K562 (cell line): ENCODE measurements at regions not wholly inside any gene's neighbourhood (a gene's known extent, or its start where the extent isn't known, plus 50 kb on each side); places are given as distances from the start of the nearest gene placed in this dataset.

Experiments used
- CBX8 ChIP-seq: fragments of 200-600 bp; sonication (generic); IDR thresholded peaks from 2 replicates; pipeline ENCODE4 v1.6.1; 2012; ENCODE audit warnings: borderline replicate concordance, mixed run types, low read depth, mild to moderate bottlenecking, moderate library complexity, mixed read lengths, low read length, control low read depth, inconsistent platforms; ENCODE audit not compliant: poor library complexity, severe bottlenecking; ENCODE audit errors: extremely low read depth
- FOXA1 ChIP-seq: fragments of 450-650 bp; IDR thresholded peaks from 2 replicates; pipeline ENCODE4 v1.6.1; 2016; ENCODE audit warnings: mild to moderate bottlenecking, borderline replicate concordance
- MTA3 ChIP-seq: fragments of 450-650 bp; formaldehyde crosslinking; IDR thresholded peaks from 2 replicates; pipeline ENCODE4 v1.6.1; 2017; ENCODE audit warnings: mild to moderate bottlenecking, borderline replicate concordance
- NR2C2 ChIP-seq, 2 experiments: fragments of 200-800 bp in 1 of 2; sonication (Bioruptor generic) in 1 of 2; sonication (generic) in 1 of 2; formaldehyde crosslinking in 1 of 2; IDR thresholded peaks; 2 replicates each; pipeline versions ENCODE4 v1.6.1 to v1.8.0; 2016 to 2022; ENCODE audit warnings: mild to moderate bottlenecking in 1 of 2, missing compliant biosample characterization in 1 of 2, missing genetic modification characterization in 1 of 2, missing genetic modification reagents in 1 of 2
- PPARD ChIP-seq: fragments of 250-450 bp; sonication (Bioruptor Pico); IDR thresholded peaks from 2 replicates; pipeline ENCODE4 v1.8.0; 2022; ENCODE audit warnings: inconsistent platforms, mild to moderate bottlenecking, moderate library complexity
- SNRNP70 ChIP-seq: fragments of 200-400 bp; formaldehyde crosslinking; optimal IDR thresholded peaks from 2 replicates; pipeline ENCODE3; 2017; ENCODE audit warnings: low read depth, low read length
- ZNF354B ChIP-seq: fragments of 250-450 bp; sonication (Bioruptor Pico); IDR thresholded peaks from 2 replicates; pipeline ENCODE4 v1.4.0; 2020
- TF ChIP-seq, protein P1 (sequence below): fragments of 450-650 bp; IDR thresholded peaks from 2 replicates; pipeline ENCODE4 v1.6.1; 2017; ENCODE audit warnings: antibody characterized with exemption, mild to moderate bottlenecking
- TF ChIP-seq, protein P2 (sequence below), 3 experiments: IDR thresholded peaks in 2 of 3; conservative IDR thresholded peaks in 1 of 3; 2 replicates each; pipeline ENCODE4 v1.5.1; 2011 to 2012; ENCODE audit warnings: low read length in 3 of 3, mild to moderate bottlenecking in 3 of 3, control low read depth in 2 of 3, improper control_type of control experiment in 1 of 3, inconsistent platforms in 1 of 3, low read depth in 1 of 3, mixed read lengths in 1 of 3, moderate library complexity in 1 of 3; ENCODE audit not compliant: insufficient read depth in 2 of 3
- TF ChIP-seq, protein P3 (sequence below), 2 experiments: fragments of 450-650 bp in 1 of 2; sonication (generic) in 1 of 2; formaldehyde crosslinking in 1 of 2; IDR thresholded peaks; 2 replicates each; pipeline versions ENCODE4 v1.7.1 to v1.9.0; 2016 to 2022; ENCODE audit warnings: inconsistent platforms in 1 of 2, mild to moderate bottlenecking in 1 of 2, missing genetic modification reagents in 1 of 2

DNA sequence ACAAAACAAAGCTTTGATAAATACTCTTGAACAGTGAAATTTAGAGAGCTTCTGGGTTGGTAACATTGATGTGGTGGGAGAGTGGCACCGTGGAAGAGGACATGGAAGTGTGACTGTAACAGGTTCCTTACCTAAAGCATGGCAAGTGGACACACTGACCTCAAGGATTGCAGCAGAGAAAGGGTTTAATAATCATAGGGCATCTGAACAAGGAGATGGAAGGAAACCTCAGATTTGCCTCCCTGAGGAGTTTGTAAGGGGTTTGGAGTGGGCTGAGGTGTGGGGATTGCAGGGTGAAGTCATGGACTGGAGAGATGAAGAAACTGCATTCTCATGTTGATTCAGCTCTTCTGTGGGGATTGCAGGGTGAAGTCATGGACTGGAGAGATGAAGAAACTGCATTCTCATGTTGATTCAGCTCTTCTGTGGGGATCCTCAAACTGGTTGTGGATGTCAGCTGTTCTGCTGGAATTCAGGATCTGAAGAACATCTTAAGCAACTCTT, 83.8 kb upstream of the TLK1 start (continued):
- TF ChIP-seq, protein P1, sequence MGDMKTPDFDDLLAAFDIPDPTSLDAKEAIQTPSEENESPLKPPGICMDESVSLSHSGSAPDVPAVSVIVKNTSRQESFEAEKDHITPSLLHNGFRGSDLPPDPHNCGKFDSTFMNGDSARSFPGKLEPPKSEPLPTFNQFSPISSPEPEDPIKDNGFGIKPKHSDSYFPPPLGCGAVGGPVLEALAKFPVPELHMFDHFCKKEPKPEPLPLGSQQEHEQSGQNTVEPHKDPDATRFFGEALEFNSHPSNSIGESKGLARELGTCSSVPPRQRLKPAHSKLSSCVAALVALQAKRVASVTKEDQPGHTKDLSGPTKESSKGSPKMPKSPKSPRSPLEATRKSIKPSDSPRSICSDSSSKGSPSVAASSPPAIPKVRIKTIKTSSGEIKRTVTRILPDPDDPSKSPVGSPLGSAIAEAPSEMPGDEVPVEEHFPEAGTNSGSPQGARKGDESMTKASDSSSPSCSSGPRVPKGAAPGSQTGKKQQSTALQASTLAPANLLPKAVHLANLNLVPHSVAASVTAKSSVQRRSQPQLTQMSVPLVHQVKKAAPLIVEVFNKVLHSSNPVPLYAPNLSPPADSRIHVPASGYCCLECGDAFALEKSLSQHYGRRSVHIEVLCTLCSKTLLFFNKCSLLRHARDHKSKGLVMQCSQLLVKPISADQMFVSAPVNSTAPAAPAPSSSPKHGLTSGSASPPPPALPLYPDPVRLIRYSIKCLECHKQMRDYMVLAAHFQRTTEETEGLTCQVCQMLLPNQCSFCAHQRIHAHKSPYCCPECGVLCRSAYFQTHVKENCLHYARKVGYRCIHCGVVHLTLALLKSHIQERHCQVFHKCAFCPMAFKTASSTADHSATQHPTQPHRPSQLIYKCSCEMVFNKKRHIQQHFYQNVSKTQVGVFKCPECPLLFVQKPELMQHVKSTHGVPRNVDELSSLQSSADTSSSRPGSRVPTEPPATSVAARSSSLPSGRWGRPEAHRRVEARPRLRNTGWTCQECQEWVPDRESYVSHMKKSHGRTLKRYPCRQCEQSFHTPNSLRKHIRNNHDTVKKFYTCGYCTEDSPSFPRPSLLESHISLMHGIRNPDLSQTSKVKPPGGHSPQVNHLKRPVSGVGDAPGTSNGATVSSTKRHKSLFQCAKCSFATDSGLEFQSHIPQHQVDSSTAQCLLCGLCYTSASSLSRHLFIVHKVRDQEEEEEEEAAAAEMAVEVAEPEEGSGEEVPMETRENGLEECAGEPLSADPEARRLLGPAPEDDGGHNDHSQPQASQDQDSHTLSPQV = no peak; the same call in 1 of the 2 replicates
- TF ChIP-seq CBX8 (no peak), NR2C2 (CRISPR knock-in tag; IDR thresholded peaks at IDR 0.05) (no peak), NR2C2 (tag; IDR thresholded peaks at IDR 0.05) (no peak), PPARD (CRISPR knock-in tag) (no peak), MTA3 (0 out of 2 replicates have a peak, but pooled peaks have one; percentile 17), SNRNP70 (no peak), FOXA1 (no peak), ZNF354B (CRISPR knock-in tag) (no peak)
- TF ChIP-seq, protein P2, sequence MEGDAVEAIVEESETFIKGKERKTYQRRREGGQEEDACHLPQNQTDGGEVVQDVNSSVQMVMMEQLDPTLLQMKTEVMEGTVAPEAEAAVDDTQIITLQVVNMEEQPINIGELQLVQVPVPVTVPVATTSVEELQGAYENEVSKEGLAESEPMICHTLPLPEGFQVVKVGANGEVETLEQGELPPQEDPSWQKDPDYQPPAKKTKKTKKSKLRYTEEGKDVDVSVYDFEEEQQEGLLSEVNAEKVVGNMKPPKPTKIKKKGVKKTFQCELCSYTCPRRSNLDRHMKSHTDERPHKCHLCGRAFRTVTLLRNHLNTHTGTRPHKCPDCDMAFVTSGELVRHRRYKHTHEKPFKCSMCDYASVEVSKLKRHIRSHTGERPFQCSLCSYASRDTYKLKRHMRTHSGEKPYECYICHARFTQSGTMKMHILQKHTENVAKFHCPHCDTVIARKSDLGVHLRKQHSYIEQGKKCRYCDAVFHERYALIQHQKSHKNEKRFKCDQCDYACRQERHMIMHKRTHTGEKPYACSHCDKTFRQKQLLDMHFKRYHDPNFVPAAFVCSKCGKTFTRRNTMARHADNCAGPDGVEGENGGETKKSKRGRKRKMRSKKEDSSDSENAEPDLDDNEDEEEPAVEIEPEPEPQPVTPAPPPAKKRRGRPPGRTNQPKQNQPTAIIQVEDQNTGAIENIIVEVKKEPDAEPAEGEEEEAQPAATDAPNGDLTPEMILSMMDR (IDR thresholded peaks at IDR 0.05 in 2 of 3, conservative IDR thresholded peaks at IDR 0.05 in 1 of 3; ENCODE audit: insufficient read depth in 2 of 3, low read depth in 1 of 3, low read length in 3 of 3) = no peak
- TF ChIP-seq, protein P3, sequence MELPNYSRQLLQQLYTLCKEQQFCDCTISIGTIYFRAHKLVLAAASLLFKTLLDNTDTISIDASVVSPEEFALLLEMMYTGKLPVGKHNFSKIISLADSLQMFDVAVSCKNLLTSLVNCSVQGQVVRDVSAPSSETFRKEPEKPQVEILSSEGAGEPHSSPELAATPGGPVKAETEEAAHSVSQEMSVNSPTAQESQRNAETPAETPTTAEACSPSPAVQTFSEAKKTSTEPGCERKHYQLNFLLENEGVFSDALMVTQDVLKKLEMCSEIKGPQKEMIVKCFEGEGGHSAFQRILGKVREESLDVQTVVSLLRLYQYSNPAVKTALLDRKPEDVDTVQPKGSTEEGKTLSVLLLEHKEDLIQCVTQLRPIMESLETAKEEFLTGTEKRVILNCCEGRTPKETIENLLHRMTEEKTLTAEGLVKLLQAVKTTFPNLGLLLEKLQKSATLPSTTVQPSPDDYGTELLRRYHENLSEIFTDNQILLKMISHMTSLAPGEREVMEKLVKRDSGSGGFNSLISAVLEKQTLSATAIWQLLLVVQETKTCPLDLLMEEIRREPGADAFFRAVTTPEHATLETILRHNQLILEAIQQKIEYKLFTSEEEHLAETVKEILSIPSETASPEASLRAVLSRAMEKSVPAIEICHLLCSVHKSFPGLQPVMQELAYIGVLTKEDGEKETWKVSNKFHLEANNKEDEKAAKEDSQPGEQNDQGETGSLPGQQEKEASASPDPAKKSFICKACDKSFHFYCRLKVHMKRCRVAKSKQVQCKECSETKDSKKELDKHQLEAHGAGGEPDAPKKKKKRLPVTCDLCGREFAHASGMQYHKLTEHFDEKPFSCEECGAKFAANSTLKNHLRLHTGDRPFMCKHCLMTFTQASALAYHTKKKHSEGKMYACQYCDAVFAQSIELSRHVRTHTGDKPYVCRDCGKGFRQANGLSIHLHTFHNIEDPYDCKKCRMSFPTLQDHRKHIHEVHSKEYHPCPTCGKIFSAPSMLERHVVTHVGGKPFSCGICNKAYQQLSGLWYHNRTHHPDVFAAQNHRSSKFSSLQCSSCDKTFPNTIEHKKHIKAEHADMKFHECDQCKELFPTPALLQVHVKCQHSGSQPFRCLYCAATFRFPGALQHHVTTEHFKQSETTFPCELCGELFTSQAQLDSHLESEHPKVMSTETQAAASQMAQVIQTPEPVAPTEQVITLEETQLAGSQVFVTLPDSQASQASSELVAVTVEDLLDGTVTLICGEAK (IDR thresholded peaks at IDR 0.05) = no peak
- TF ChIP-seq, protein P3 (CRISPR knock-in tag; IDR thresholded peaks at IDR 0.05) = no peak
